ENCODE measurements at regions not wholly inside any gene's neighbourhood (a gene's known extent, or its start where the extent isn't known, plus 50 kb on each side); places are given as distances from the start of the nearest gene placed in this dataset.
"Not testable (repeated sequence)": the region's sequence is repeated elsewhere in the genome, so short reads cannot be mapped to it uniquely, and the experiment has no call there.

- Histone ChIP-seq H3K9me3 (no peaks in the 10 kb centered on the region), H3K36me3 (replicated peaks) (no peaks in the 10 kb centered on the region), H3K4me3 (no peak overlapping the region), H3K4me1 (no peaks in the 10 kb centered on the region), H3K27me3 (ENCODE audit: low read depth) (no peaks in the 10 kb centered on the region)
- DNase-seq (ENCODE audit: low spot score in 2 of 2), result no peak
- in situ Hi-C loops (cut with MboI; ENCODE audit: low sequenced_read_pairs), result no loop called here
These were observed 479.5 kb downstream of the ZNF536 start for GRCh38 chr19:30851646-30852045.

GRCh38 chr19:30848636-30849425 is 476.6 kb downstream of the ZNF536 start:
- no peaks in the 10 kb centered on the region for H3K27me3 ChIP-seq (ENCODE audit: low read depth)
- H3K36me3 ChIP-seq (replicated peaks), result no peaks in the 10 kb centered on the region
- no peaks in the 10 kb centered on the region for H3K4me1 ChIP-seq
- H3K9me3 ChIP-seq, result no peaks in the 10 kb centered on the region
- in situ Hi-C loops (cut with MboI; ENCODE audit: low sequenced_read_pairs), result no loop called here
- H3K4me3 ChIP-seq, result no peak overlapping the region
- DNase-seq (ENCODE audit: low spot score in 2 of 2), result no peak

GRCh38 chr19:30846102-30846501 is 473.9 kb downstream of the ZNF536 start:
- no peak for DNase-seq (ENCODE audit: low spot score in 2 of 2)
- in situ Hi-C loops (cut with MboI; ENCODE audit: low sequenced_read_pairs), result no loop called here
- Histone ChIP-seq H3K36me3 (replicated peaks) (no peaks in the 10 kb centered on the region), H3K4me3 (no peak overlapping the region), H3K27me3 (ENCODE audit: low read depth) (no peaks in the 10 kb centered on the region), H3K9me3 (no peaks in the 10 kb centered on the region), H3K4me1 (no peaks in the 10 kb centered on the region)

- DNase-seq (ENCODE audit: low spot score in 2 of 2), result no peak
- no peaks in the 10 kb centered on the region for H3K27me3 ChIP-seq (ENCODE audit: low read depth)
- no peaks in the 10 kb centered on the region for H3K36me3 ChIP-seq (replicated peaks)
- H3K4me1 ChIP-seq, result no peaks in the 10 kb centered on the region
- in situ Hi-C loops (cut with MboI; ENCODE audit: low sequenced_read_pairs), result no loop called here
- no peak overlapping the region for H3K4me3 ChIP-seq
- no peaks in the 10 kb centered on the region for H3K9me3 ChIP-seq
These were observed 470.7 kb downstream of the ZNF536 start for GRCh38 chr19:30842926-30843325.

GRCh38 chr19:30841934-30842333 is 469.8 kb downstream of the ZNF536 start:
- no peaks in the 10 kb centered on the region for H3K4me1 ChIP-seq
- no peaks in the 10 kb centered on the region for H3K9me3 ChIP-seq
- H3K36me3 ChIP-seq (replicated peaks), result no peaks in the 10 kb centered on the region
- no peaks in the 10 kb centered on the region for H3K27me3 ChIP-seq (ENCODE audit: low read depth)
- no peak overlapping the region for H3K4me3 ChIP-seq
- in situ Hi-C loops (cut with MboI; ENCODE audit: low sequenced_read_pairs), result no loop called here
- no peak for DNase-seq (ENCODE audit: low spot score in 2 of 2)

- no peak for DNase-seq (ENCODE audit: low spot score in 2 of 2)
- Histone ChIP-seq H3K4me1 (no peaks in the 10 kb centered on the region), H3K9me3 (no peaks in the 10 kb centered on the region), H3K4me3 (no peak overlapping the region), H3K36me3 (replicated peaks) (no peaks in the 10 kb centered on the region), H3K27me3 (ENCODE audit: low read depth) (no peaks in the 10 kb centered on the region)
- in situ Hi-C loops (cut with MboI; ENCODE audit: low sequenced_read_pairs), result no loop called here
These were observed 458.7 kb downstream of the ZNF536 start for GRCh38 chr19:30830875-30831274.

GRCh38 chr19:30825505-30825904 is 453.3 kb downstream of the ZNF536 start:
- DNase-seq (ENCODE audit: low spot score in 2 of 2); H3K9me3 ChIP-seq; H3K36me3 ChIP-seq (replicated peaks); H3K4me3 ChIP-seq; in situ Hi-C loops (cut with MboI; ENCODE audit: low sequenced_read_pairs); H3K27me3 ChIP-seq (ENCODE audit: low read depth); H3K4me1 ChIP-seq: not testable (repeated sequence)

- Histone ChIP-seq H3K27me3 (ENCODE audit: low read depth) (no peaks in the 10 kb centered on the region), H3K4me1 (no peaks in the 10 kb centered on the region), H3K36me3 (replicated peaks) (no peaks in the 10 kb centered on the region), H3K9me3 (no peaks in the 10 kb centered on the region), H3K4me3 (no peak overlapping the region)
- in situ Hi-C loops (cut with MboI; ENCODE audit: low sequenced_read_pairs), result no loop called here
- DNase-seq (ENCODE audit: low spot score in 2 of 2), result no peak
These were observed 452.6 kb downstream of the ZNF536 start for GRCh38 chr19:30824809-30825208.

GRCh38 chr19:30817965-30818567 is 445.9 kb downstream of the ZNF536 start:
- in situ Hi-C loops (cut with MboI; ENCODE audit: low sequenced_read_pairs), result no loop called here

GRCh38 chr19:30817197-30817596 is 445.0 kb downstream of the ZNF536 start:
- H3K9me3 ChIP-seq, result no peaks in the 10 kb centered on the region
- no peak overlapping the region for H3K4me3 ChIP-seq
- in situ Hi-C loops (cut with MboI; ENCODE audit: low sequenced_read_pairs), result no loop called here
- no peaks in the 10 kb centered on the region for H3K36me3 ChIP-seq (replicated peaks)
- no peaks in the 10 kb centered on the region for H3K4me1 ChIP-seq
- peaks cover 5% of the 10 kb centered on the region; the same call in 1 of the 2 replicates for H3K27me3 ChIP-seq (ENCODE audit: low read depth)
- no peak for DNase-seq (ENCODE audit: low spot score in 2 of 2)

More at GRCh38 chr19:30817965-30818567, 445.9 kb downstream of the ZNF536 start:
- no peak overlapping the region for H3K4me3 ChIP-seq
- DNase-seq (ENCODE audit: low spot score in 2 of 2), result no peak
- H3K27me3 ChIP-seq (ENCODE audit: low read depth), result peaks cover 5% of the 10 kb centered on the region; the same call in 1 of the 2 replicates
- no peaks in the 10 kb centered on the region for H3K4me1 ChIP-seq
- no peaks in the 10 kb centered on the region for H3K36me3 ChIP-seq (replicated peaks)
- H3K9me3 ChIP-seq, result no peaks in the 10 kb centered on the region

GRCh38 chr19:30815889-30816580 is 443.9 kb downstream of the ZNF536 start:
- H3K27me3 ChIP-seq (ENCODE audit: low read depth), result peaks cover 5% of the 10 kb centered on the region; the same call in 1 of the 2 replicates
- no peaks in the 10 kb centered on the region for H3K4me1 ChIP-seq
- H3K9me3 ChIP-seq, result no peaks in the 10 kb centered on the region
- no peak for DNase-seq (ENCODE audit: low spot score in 2 of 2)
- no peak overlapping the region for H3K4me3 ChIP-seq
- no peaks in the 10 kb centered on the region for H3K36me3 ChIP-seq (replicated peaks)
- in situ Hi-C loops (cut with MboI; ENCODE audit: low sequenced_read_pairs), result no loop called here

- no peaks in the 10 kb centered on the region for H3K27me3 ChIP-seq (ENCODE audit: low read depth)
- no peaks in the 10 kb centered on the region for H3K36me3 ChIP-seq (replicated peaks)
- no peak for DNase-seq (ENCODE audit: low spot score in 2 of 2)
- no peak overlapping the region for H3K4me3 ChIP-seq
- no peaks in the 10 kb centered on the region for H3K4me1 ChIP-seq
- no peaks in the 10 kb centered on the region; the same call in 1 of the 2 replicates for H3K9me3 ChIP-seq
- in situ Hi-C loops (cut with MboI; ENCODE audit: low sequenced_read_pairs), result no loop called here
These were observed 440.0 kb downstream of the ZNF536 start for GRCh38 chr19:30812099-30812678.

- Histone ChIP-seq H3K36me3 (replicated peaks) (no peaks in the 10 kb centered on the region), H3K4me1 (no peaks in the 10 kb centered on the region), H3K27me3 (ENCODE audit: low read depth) (no peaks in the 10 kb centered on the region), H3K9me3 (no peaks in the 10 kb centered on the region; the same call in 1 of the 2 replicates), H3K4me3 (no peak overlapping the region)
- no peak for DNase-seq (ENCODE audit: low spot score in 2 of 2)
- in situ Hi-C loops (cut with MboI; ENCODE audit: low sequenced_read_pairs), result no loop called here
These were observed 439.4 kb downstream of the ZNF536 start for GRCh38 chr19:30811397-30812098.
